Endothelial cell of umbilical vein (primary cell): ENCODE measurements at regions not wholly inside any gene's neighbourhood (a gene's known extent, or its start where the extent isn't known, plus 50 kb on each side); places are given as distances from the start of the nearest gene placed in this dataset.

Experiments
- CTCF ChIP-seq, 2 donors: IDR thresholded peaks; 1 replicate in 1 of 2; 2 replicates in 1 of 2; pipeline ENCODE4 v1.5.1; 2011; ENCODE audit warnings: low read length in 2 of 2, mild to moderate bottlenecking in 2 of 2, moderate library complexity in 2 of 2, control low read depth in 1 of 2, inconsistent platforms in 1 of 2, low read depth in 1 of 2; ENCODE audit not compliant: insufficient read depth in 1 of 2; ENCODE audit errors: extremely low read depth in 1 of 2
- EZH2 ChIP-seq: IDR thresholded peaks from 2 replicates; pipeline ENCODE4 v1.6.1; 2012; ENCODE audit warnings: borderline replicate concordance, low read depth, mild to moderate bottlenecking, moderate library complexity, low read length, inconsistent platforms; ENCODE audit not compliant: severe bottlenecking
- POLR2A ChIP-seq: IDR thresholded peaks from 2 replicates; pipeline ENCODE4 v1.6.1; 2012; ENCODE audit warnings: low read depth, mild to moderate bottlenecking, control low read depth, low read length

GRCh38 chr4:123088501-123088900 is 166.1 kb upstream of the NUDT6 start:
- TF ChIP-seq CTCF (IDR thresholded peaks at IDR 0.05; ENCODE audit: extremely low read depth in 1 of 2, insufficient read depth in 1 of 2, low read depth in 1 of 2, low read length in 2 of 2), result no peak
- TF ChIP-seq POLR2A, result no peak
- TF ChIP-seq EZH2, result no peak
